Cortex of kidney (tissue), 1 donor: ENCODE measurements at regions not wholly inside any gene's neighbourhood (a gene's known extent, or its start where the extent isn't known, plus 50 kb on each side); places are given as distances from the start of the nearest gene placed in this dataset.

Experiments
- DNase-seq: peaks from one replicate; lab custom pipeline; 2025; lab: John Stamatoyannopoulos, UW

GRCh38 chr5:56459394-56460194 lies 226.5 kb upstream of the ANKRD55 start:
- DNase-seq: no peak

- DNase-seq: no peak
Measured at GRCh38 chr5:56457887-56458812, 225.0 kb upstream of the ANKRD55 start.

GRCh38 chr5:56456002-56456401 lies 222.9 kb upstream of the ANKRD55 start:
- no peak for DNase-seq

DNA sequence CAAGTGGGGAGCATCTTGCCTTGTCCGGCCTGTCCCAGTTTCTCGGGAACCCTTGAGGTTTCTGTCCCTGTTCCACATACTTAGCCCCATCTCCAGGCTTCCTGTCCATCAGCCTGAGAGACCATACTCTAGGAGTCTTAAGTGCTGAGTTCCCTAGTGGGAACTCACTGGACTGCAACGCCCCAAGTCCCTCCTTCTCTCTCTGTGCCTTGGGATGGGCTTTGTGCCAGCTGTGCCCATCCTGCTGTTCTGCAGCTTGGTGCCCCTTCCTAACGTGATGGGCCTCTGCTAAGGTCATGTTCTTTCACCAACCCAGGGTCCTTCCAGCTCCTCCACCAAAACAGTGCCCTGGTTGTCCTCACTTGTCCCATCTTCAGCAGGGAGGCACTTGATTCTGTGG lies 222.3 kb upstream of the ANKRD55 start:
- DNase-seq: no peak

- DNase-seq: no peak
Measured at GRCh38 chr5:56454219-56454862, 221.2 kb upstream of the ANKRD55 start.

DNA sequence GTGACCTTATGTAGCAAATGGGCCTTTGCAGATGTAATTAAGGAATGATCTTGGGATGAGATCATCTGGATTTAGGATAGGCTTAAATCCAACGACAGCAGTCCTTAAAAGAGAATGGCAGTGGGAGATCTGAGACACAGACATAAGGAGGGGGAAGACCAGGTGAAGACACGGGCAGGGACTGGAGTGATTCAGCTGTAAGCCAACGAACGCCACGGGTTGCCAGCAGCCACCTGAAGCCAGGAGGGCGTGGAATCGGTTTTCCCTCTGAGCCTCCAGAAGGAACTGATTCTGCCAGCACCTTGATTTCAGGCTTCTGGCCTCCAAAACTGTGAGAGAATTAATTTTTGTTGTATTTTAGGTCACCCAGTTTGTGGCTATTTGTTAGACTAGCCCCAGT lies 218.6 kb upstream of the ANKRD55 start:
- no peak for DNase-seq

- DNase-seq: no peak
Measured at GRCh38 chr5:56450766-56451165, 217.6 kb upstream of the ANKRD55 start.

GRCh38 chr5:56449071-56449640 lies 216.0 kb upstream of the ANKRD55 start:
- DNase-seq: no peak

- DNase-seq: no peak
Measured at GRCh38 chr5:56447656-56448055, 214.5 kb upstream of the ANKRD55 start.

GRCh38 chr5:56447232-56447631 lies 214.1 kb upstream of the ANKRD55 start:
- no peak for DNase-seq

DNA sequence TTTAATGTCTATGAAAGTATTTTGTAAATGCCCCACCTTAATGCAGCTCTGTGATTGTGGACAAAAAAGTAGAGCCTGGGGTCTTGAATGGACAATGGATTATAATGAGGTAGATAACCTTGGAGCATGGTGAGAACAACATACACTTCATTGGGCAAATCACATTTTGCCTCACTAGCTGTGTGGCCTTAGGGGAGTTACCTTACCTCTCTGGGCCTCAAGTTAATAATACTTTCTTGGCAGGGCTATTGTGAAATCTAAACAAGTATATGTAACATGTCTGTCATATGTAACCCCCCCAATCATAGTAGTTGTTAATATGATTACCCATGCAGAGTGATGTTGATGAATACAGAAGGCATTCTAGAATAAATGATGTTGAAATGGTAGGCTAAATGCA lies 213.6 kb upstream of the ANKRD55 start:
- DNase-seq: no peak

DNA sequence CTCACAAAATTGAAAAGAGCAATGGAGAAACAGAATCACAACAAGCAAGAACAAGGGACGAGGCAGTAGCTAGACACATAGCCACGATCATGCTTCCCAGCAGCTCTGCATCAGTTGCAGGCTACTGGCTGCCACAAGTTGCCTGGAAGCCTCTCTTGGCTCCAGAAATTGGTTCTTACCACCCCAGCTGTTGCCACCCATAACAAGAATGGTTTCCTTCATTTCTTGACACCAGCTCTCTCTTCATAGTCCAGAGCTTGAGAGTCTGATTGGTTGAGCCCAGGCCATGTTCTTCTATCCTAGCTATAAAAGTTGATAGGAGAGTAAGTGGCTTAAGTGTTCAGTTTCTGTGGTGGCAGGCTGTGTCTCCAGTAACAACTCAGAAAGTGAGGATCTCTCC lies 210.7 kb upstream of the ANKRD55 start:
- no peak for DNase-seq

GRCh38 chr5:56440871-56441740 lies 208.0 kb upstream of the ANKRD55 start:
- DNase-seq: no peak

DNA sequence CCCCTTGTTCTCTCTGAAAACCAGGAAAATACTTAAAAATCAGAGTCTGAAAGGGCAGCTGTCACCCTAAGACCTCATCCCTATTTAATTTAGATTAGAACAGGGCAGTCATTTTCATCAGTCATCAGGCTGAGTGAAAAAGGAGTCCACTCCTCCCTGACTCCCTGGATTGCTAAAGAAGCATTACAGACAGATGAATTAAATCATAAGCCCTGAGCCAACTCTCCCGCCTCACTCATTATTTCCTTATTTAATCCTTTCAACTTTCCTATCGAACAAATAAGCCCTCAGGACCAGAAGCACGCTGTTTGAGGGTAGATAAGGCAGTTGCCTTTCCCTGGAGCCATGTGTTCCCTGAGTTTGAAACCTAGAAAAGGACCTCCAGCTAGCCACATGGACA lies 201.9 kb upstream of the ANKRD55 start:
- no peak for DNase-seq

DNA sequence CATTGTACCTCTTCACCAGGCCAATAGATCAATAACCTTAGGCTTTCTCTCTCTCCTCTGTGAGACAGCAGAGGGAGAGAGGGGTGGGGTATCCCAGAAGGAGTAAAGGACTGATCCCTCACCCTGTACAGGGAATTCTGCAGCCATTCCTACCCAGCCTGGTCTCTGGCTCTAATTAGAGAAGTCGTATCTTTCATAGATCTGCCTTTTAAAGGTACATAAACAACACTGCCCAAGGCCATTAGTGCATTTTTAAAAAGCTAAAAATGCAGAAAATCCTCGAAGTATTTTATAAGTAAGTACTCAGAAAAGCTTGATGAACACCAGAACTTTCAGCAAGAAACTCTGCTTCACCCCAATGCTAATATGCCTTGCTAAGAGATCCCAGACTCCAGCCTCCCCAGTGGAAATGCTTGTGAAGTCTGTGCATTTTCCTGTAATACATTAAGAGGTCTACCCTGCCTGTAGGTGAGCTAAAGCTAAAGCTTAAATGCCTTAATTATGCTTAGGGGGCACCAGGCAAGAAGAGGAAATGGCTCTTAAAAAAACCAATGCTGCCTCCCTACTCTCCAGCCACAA lies 200.0 kb upstream of the ANKRD55 start:
- no peak for DNase-seq

- DNase-seq: no peak
Measured at GRCh38 chr5:56432321-56432720, 199.2 kb upstream of the ANKRD55 start.

- no peak for DNase-seq
Measured at GRCh38 chr5:56430422-56430821, 197.3 kb upstream of the ANKRD55 start.

- no peak for DNase-seq
Measured at GRCh38 chr5:56429110-56429561, 196.0 kb upstream of the ANKRD55 start.

GRCh38 chr5:56426693-56427092 lies 193.6 kb upstream of the ANKRD55 start:
- DNase-seq: no peak

- no peak for DNase-seq
Measured at GRCh38 chr5:56422076-56422762, 189.1 kb upstream of the ANKRD55 start.
